GM12878 (cell line): ENCODE measurements at regions not wholly inside any gene's neighbourhood (a gene's known extent, or its start where the extent isn't known, plus 50 kb on each side); places are given as distances from the start of the nearest gene placed in this dataset.

Experiments
- ATF2 ChIP-seq: IDR thresholded peaks from 2 replicates; pipeline ENCODE4 v1.6.1; 2012; ENCODE audit warnings: low read length, inconsistent platforms
- CTCF ChIP-seq, 3 experiments: IDR thresholded peaks in 2 of 3; conservative IDR thresholded peaks in 1 of 3; 2 replicates each; pipeline ENCODE4 v1.5.1; 2011; ENCODE audit warnings: low read depth in 3 of 3, low read length in 3 of 3, mild to moderate bottlenecking in 3 of 3, control low read depth in 2 of 3, moderate library complexity in 2 of 3, inconsistent platforms in 1 of 3, mixed read lengths in 1 of 3; ENCODE audit not compliant: control insufficient read depth in 2 of 3, insufficient read depth in 1 of 3; ENCODE audit errors: extremely low read depth in 1 of 3
- IRF3 ChIP-seq: fragments of 450-650 bp; IDR thresholded peaks from 2 replicates; pipeline ENCODE4 v1.6.1; 2014; ENCODE audit warnings: mild to moderate bottlenecking
- JUND ChIP-seq: IDR thresholded peaks from 2 replicates; pipeline ENCODE4 v1.6.1; 2012; ENCODE audit warnings: low read depth, mild to moderate bottlenecking, low read length, improper control_type of control experiment, moderate library complexity
- MTA2 ChIP-seq: fragments of 450-650 bp; IDR thresholded peaks from 2 replicates; pipeline ENCODE4 v1.6.1; 2016; ENCODE audit warnings: low read depth, mild to moderate bottlenecking, moderate library complexity
- NR2C2 ChIP-seq: IDR thresholded peaks from 2 replicates; pipeline ENCODE4 v1.6.1; 2011; ENCODE audit warnings: borderline replicate concordance, low read depth; ENCODE audit not compliant: control insufficient read depth, insufficient read length
- POLR2A ChIP-seq: IDR thresholded peaks from 2 replicates; pipeline ENCODE4 v1.6.1; 2011; ENCODE audit warnings: low read depth, mild to moderate bottlenecking, low read length
- POLR2AphosphoS5 ChIP-seq: IDR thresholded peaks from 2 replicates; pipeline ENCODE4 v1.6.1; 2011; ENCODE audit warnings: mild to moderate bottlenecking, low read length, inconsistent platforms
- RBBP5 ChIP-seq: fragments of 200-600 bp; sonication (generic); conservative IDR thresholded peaks from 2 replicates; pipeline ENCODE4 v1.6.1; 2016
- USF1 ChIP-seq: IDR thresholded peaks from 2 replicates; pipeline ENCODE4 v1.6.1; 2011; ENCODE audit warnings: borderline replicate concordance, low read depth, mild to moderate bottlenecking, moderate library complexity, mixed read lengths, low read length; ENCODE audit not compliant: insufficient read depth; ENCODE audit errors: extremely low read length

GRCh38 chr15:69897061-69897460, 200.7 kb downstream of the TLE3 start:
- TF ChIP-seq MTA2 (no peak), POLR2A (no peak), JUND (no peak), RBBP5 (no peak), POLR2AphosphoS5 (no peak), ATF2 (no peak), NR2C2 (no peak), USF1 (no peak), IRF3 (no peak), CTCF (IDR thresholded peaks at IDR 0.05 in 2 of 3, conservative IDR thresholded peaks at IDR 0.05 in 1 of 3; ENCODE audit: control insufficient read depth in 2 of 3, extremely low read depth in 1 of 3, insufficient read depth in 1 of 3, low read depth in 3 of 3, low read length in 3 of 3) (no peak)
